ENCODE measurements at regions not wholly inside any gene's neighbourhood (a gene's known extent, or its start where the extent isn't known, plus 50 kb on each side); places are given as distances from the start of the nearest gene placed in this dataset.
"Not testable (repeated sequence)": the region's sequence is repeated elsewhere in the genome, so short reads cannot be mapped to it uniquely, and the experiment has no call there.

- Histone ChIP-seq H3K27me3 (ENCODE audit: control insufficient read depth in 3 of 3, insufficient read depth in 3 of 3, low read length in 3 of 3) (no peaks in the 10 kb centered on the region), H3K4me1 (ENCODE audit: control insufficient read depth in 3 of 3, insufficient read depth in 3 of 3, low read length in 3 of 3) (no peaks in the 10 kb centered on the region), H3K27ac (ENCODE audit: low read depth, low read length) (no peak overlapping the region), H3K4me3 (ENCODE audit: low read length in 3 of 3) (no peak overlapping the region), H3K36me3 (ENCODE audit: control insufficient read depth in 3 of 3, insufficient read depth in 3 of 3, low read length in 3 of 3) (no peaks in the 10 kb centered on the region), H3K9ac (ENCODE audit: low read depth in 1 of 3, low read length in 3 of 3) (no peak overlapping the region), H3K9me3 (ENCODE audit: control insufficient read depth in 3 of 3, low read length in 3 of 3) (peaks cover 0 to 3% (median 0%) of the 10 kb centered on the region in 3 donors)
Measured at GRCh38 chr4:26255989-26256388, 64.8 kb upstream of the RBPJ start.

- H3K27ac ChIP-seq (ENCODE audit: low read depth, low read length); H3K36me3 ChIP-seq (ENCODE audit: control insufficient read depth in 3 of 3, insufficient read depth in 3 of 3, low read length in 3 of 3); H3K9me3 ChIP-seq (ENCODE audit: control insufficient read depth in 3 of 3, low read length in 3 of 3); H3K9ac ChIP-seq (ENCODE audit: low read depth in 1 of 3, low read length in 3 of 3); H3K4me1 ChIP-seq (ENCODE audit: control insufficient read depth in 3 of 3, insufficient read depth in 3 of 3, low read length in 3 of 3); H3K27me3 ChIP-seq (ENCODE audit: control insufficient read depth in 3 of 3, insufficient read depth in 3 of 3, low read length in 3 of 3); H3K4me3 ChIP-seq (ENCODE audit: low read length in 3 of 3): not testable (repeated sequence)
Measured at GRCh38 chr4:26257444-26257843, 63.4 kb upstream of the RBPJ start.

- H3K27ac ChIP-seq (ENCODE audit: low read depth, low read length): no peak overlapping the region
- H3K4me1 ChIP-seq (ENCODE audit: control insufficient read depth in 3 of 3, insufficient read depth in 3 of 3, low read length in 3 of 3): no peaks in the 10 kb centered on the region
- no peaks in the 10 kb centered on the region for H3K27me3 ChIP-seq (ENCODE audit: control insufficient read depth in 3 of 3, insufficient read depth in 3 of 3, low read length in 3 of 3)
- peaks cover 0 to 3% (median 0%) of the 10 kb centered on the region in 3 donors for H3K9me3 ChIP-seq (ENCODE audit: control insufficient read depth in 3 of 3, low read length in 3 of 3)
- H3K4me3 ChIP-seq (ENCODE audit: low read length in 3 of 3): no peak overlapping the region
- no peaks in the 10 kb centered on the region for H3K36me3 ChIP-seq (ENCODE audit: control insufficient read depth in 3 of 3, insufficient read depth in 3 of 3, low read length in 3 of 3)
- no peak overlapping the region for H3K9ac ChIP-seq (ENCODE audit: low read depth in 1 of 3, low read length in 3 of 3)
Measured at GRCh38 chr4:26257850-26258249, 63.0 kb upstream of the RBPJ start.

- H3K27ac ChIP-seq (ENCODE audit: low read depth, low read length): no peak overlapping the region
- H3K27me3 ChIP-seq (ENCODE audit: control insufficient read depth in 3 of 3, insufficient read depth in 3 of 3, low read length in 3 of 3): no peaks in the 10 kb centered on the region
- H3K4me3 ChIP-seq (ENCODE audit: low read length in 3 of 3): no peak overlapping the region
- H3K36me3 ChIP-seq (ENCODE audit: control insufficient read depth in 3 of 3, insufficient read depth in 3 of 3, low read length in 3 of 3): no peaks in the 10 kb centered on the region
- no peaks in the 10 kb centered on the region for H3K4me1 ChIP-seq (ENCODE audit: control insufficient read depth in 3 of 3, insufficient read depth in 3 of 3, low read length in 3 of 3)
- no peak overlapping the region for H3K9ac ChIP-seq (ENCODE audit: low read depth in 1 of 3, low read length in 3 of 3)
- H3K9me3 ChIP-seq (ENCODE audit: control insufficient read depth in 3 of 3, low read length in 3 of 3): peaks cover 0 to 3% (median 0%) of the 10 kb centered on the region in 3 donors
Measured at GRCh38 chr4:26260571-26260970, 60.2 kb upstream of the RBPJ start.

GRCh38 chr4:26261405-26261804, 59.4 kb upstream of the RBPJ start:
- Histone ChIP-seq H3K4me1 (ENCODE audit: control insufficient read depth in 3 of 3, insufficient read depth in 3 of 3, low read length in 3 of 3) (no peaks in the 10 kb centered on the region), H3K9me3 (ENCODE audit: control insufficient read depth in 3 of 3, low read length in 3 of 3) (peaks cover 0 to 3% (median 0%) of the 10 kb centered on the region in 3 donors), H3K27me3 (ENCODE audit: control insufficient read depth in 3 of 3, insufficient read depth in 3 of 3, low read length in 3 of 3) (no peaks in the 10 kb centered on the region), H3K4me3 (ENCODE audit: low read length in 3 of 3) (no peak overlapping the region), H3K36me3 (ENCODE audit: control insufficient read depth in 3 of 3, insufficient read depth in 3 of 3, low read length in 3 of 3) (no peaks in the 10 kb centered on the region), H3K9ac (ENCODE audit: low read depth in 1 of 3, low read length in 3 of 3) (no peak overlapping the region), H3K27ac (ENCODE audit: low read depth, low read length) (no peak overlapping the region)

- Histone ChIP-seq H3K9ac (ENCODE audit: low read depth in 1 of 3, low read length in 3 of 3) (no peak overlapping the region), H3K4me1 (ENCODE audit: control insufficient read depth in 3 of 3, insufficient read depth in 3 of 3, low read length in 3 of 3) (no peaks in the 10 kb centered on the region), H3K36me3 (ENCODE audit: control insufficient read depth in 3 of 3, insufficient read depth in 3 of 3, low read length in 3 of 3) (no peaks in the 10 kb centered on the region), H3K27me3 (ENCODE audit: control insufficient read depth in 3 of 3, insufficient read depth in 3 of 3, low read length in 3 of 3) (no peaks in the 10 kb centered on the region), H3K9me3 (ENCODE audit: control insufficient read depth in 3 of 3, low read length in 3 of 3) (peaks cover 0 to 3% (median 0%) of the 10 kb centered on the region in 3 donors), H3K27ac (ENCODE audit: low read depth, low read length) (no peak overlapping the region), H3K4me3 (ENCODE audit: low read length in 3 of 3) (no peak overlapping the region)
Measured at GRCh38 chr4:26263165-26263564, 57.6 kb upstream of the RBPJ start.

- Histone ChIP-seq H3K9ac (ENCODE audit: low read depth in 1 of 3, low read length in 3 of 3) (no peak overlapping the region), H3K4me1 (ENCODE audit: control insufficient read depth in 3 of 3, insufficient read depth in 3 of 3, low read length in 3 of 3) (no peaks in the 10 kb centered on the region), H3K9me3 (ENCODE audit: control insufficient read depth in 3 of 3, low read length in 3 of 3) (peaks cover 0 to 3% (median 0%) of the 10 kb centered on the region in 3 donors), H3K36me3 (ENCODE audit: control insufficient read depth in 3 of 3, insufficient read depth in 3 of 3, low read length in 3 of 3) (no peaks in the 10 kb centered on the region), H3K4me3 (ENCODE audit: low read length in 3 of 3) (no peak overlapping the region), H3K27ac (ENCODE audit: low read depth, low read length) (no peak overlapping the region), H3K27me3 (ENCODE audit: control insufficient read depth in 3 of 3, insufficient read depth in 3 of 3, low read length in 3 of 3) (no peaks in the 10 kb centered on the region)
Measured at GRCh38 chr4:26264109-26264508, 56.7 kb upstream of the RBPJ start.

GRCh38 chr4:26267087-26267486, 53.7 kb upstream of the RBPJ start:
- no peaks in the 10 kb centered on the region for H3K36me3 ChIP-seq (ENCODE audit: control insufficient read depth in 3 of 3, insufficient read depth in 3 of 3, low read length in 3 of 3)
- H3K27ac ChIP-seq (ENCODE audit: low read depth, low read length): no peak overlapping the region
- no peaks in the 10 kb centered on the region for H3K4me1 ChIP-seq (ENCODE audit: control insufficient read depth in 3 of 3, insufficient read depth in 3 of 3, low read length in 3 of 3)
- H3K9ac ChIP-seq (ENCODE audit: low read depth in 1 of 3, low read length in 3 of 3): no peak overlapping the region
- no peak overlapping the region for H3K4me3 ChIP-seq (ENCODE audit: low read length in 3 of 3)
- no peaks in the 10 kb centered on the region for H3K9me3 ChIP-seq (ENCODE audit: control insufficient read depth in 3 of 3, low read length in 3 of 3)
- H3K27me3 ChIP-seq (ENCODE audit: control insufficient read depth in 3 of 3, insufficient read depth in 3 of 3, low read length in 3 of 3): no peaks in the 10 kb centered on the region

- no peaks in the 10 kb centered on the region for H3K36me3 ChIP-seq (ENCODE audit: control insufficient read depth in 3 of 3, insufficient read depth in 3 of 3, low read length in 3 of 3)
- peaks cover 0 to under 1% (median 0%) of the 10 kb centered on the region in 3 donors for H3K4me1 ChIP-seq (ENCODE audit: control insufficient read depth in 3 of 3, insufficient read depth in 3 of 3, low read length in 3 of 3)
- no peak overlapping the region for H3K9ac ChIP-seq (ENCODE audit: low read depth in 1 of 3, low read length in 3 of 3)
- H3K27ac ChIP-seq (ENCODE audit: low read depth, low read length): no peak overlapping the region
- no peak overlapping the region for H3K4me3 ChIP-seq (ENCODE audit: low read length in 3 of 3)
- no peaks in the 10 kb centered on the region for H3K27me3 ChIP-seq (ENCODE audit: control insufficient read depth in 3 of 3, insufficient read depth in 3 of 3, low read length in 3 of 3)
- no peaks in the 10 kb centered on the region for H3K9me3 ChIP-seq (ENCODE audit: control insufficient read depth in 3 of 3, low read length in 3 of 3)
Measured at GRCh38 chr4:26268246-26268645, 52.6 kb upstream of the RBPJ start.

- Histone ChIP-seq H3K27me3 (ENCODE audit: control insufficient read depth in 3 of 3, insufficient read depth in 3 of 3, low read length in 3 of 3) (no peaks in the 10 kb centered on the region), H3K4me1 (ENCODE audit: control insufficient read depth in 3 of 3, insufficient read depth in 3 of 3, low read length in 3 of 3) (peaks cover 0 to 5% (median 0%) of the 10 kb centered on the region in 3 donors), H3K9ac (ENCODE audit: low read depth in 1 of 3, low read length in 3 of 3) (no peak overlapping the region), H3K9me3 (ENCODE audit: control insufficient read depth in 3 of 3, low read length in 3 of 3) (no peaks in the 10 kb centered on the region), H3K36me3 (ENCODE audit: control insufficient read depth in 3 of 3, insufficient read depth in 3 of 3, low read length in 3 of 3) (no peaks in the 10 kb centered on the region), H3K27ac (ENCODE audit: low read depth, low read length) (no peak overlapping the region), H3K4me3 (ENCODE audit: low read length in 3 of 3) (no peak overlapping the region)
Measured at GRCh38 chr4:26269038-26269437, 51.8 kb upstream of the RBPJ start.
